ENCODE measurements at regions not wholly inside any gene's neighbourhood (a gene's known extent, or its start where the extent isn't known, plus 50 kb on each side); places are given as distances from the start of the nearest gene placed in this dataset.

DNA sequence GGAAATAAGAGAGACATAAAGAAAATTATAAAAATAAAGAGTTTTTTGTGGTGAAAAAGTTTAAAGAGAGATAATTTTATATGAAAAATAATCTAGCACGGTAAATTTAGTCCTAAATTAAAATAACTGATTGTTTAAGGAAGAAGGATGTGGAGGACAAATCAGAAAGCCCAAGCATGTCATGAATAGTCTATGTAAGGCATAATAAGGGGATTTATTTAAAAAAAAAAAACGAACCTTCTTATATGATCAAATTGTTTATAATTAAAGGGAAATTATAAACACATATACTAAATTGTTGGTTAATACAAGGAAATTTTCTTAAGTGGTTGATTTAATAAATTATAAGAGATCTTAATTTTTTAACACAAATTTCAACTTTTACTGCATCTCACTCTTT lies 551.8 kb upstream of the TYRP1 start:
- Histone ChIP-seq H3K4me3 (no peak overlapping the region), H3K27ac (no peak overlapping the region), H3K27me3 (no peaks in the 10 kb centered on the region), H3K36me3 (no peaks in the 10 kb centered on the region), H3K9me3 (no peaks in the 10 kb centered on the region), H3K4me1 (no peaks in the 10 kb centered on the region)
- TF ChIP-seq, protein P1, sequence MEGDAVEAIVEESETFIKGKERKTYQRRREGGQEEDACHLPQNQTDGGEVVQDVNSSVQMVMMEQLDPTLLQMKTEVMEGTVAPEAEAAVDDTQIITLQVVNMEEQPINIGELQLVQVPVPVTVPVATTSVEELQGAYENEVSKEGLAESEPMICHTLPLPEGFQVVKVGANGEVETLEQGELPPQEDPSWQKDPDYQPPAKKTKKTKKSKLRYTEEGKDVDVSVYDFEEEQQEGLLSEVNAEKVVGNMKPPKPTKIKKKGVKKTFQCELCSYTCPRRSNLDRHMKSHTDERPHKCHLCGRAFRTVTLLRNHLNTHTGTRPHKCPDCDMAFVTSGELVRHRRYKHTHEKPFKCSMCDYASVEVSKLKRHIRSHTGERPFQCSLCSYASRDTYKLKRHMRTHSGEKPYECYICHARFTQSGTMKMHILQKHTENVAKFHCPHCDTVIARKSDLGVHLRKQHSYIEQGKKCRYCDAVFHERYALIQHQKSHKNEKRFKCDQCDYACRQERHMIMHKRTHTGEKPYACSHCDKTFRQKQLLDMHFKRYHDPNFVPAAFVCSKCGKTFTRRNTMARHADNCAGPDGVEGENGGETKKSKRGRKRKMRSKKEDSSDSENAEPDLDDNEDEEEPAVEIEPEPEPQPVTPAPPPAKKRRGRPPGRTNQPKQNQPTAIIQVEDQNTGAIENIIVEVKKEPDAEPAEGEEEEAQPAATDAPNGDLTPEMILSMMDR (IDR thresholded peaks at IDR 0.05), result no peak
- no peak for TF ChIP-seq POLR2A (IDR thresholded peaks at IDR 0.05)
- no peak for DNase-seq

GRCh38 chr9:12155401-12156134 lies 537.6 kb upstream of the TYRP1 start:
- Histone ChIP-seq H3K4me1 (no peaks in the 10 kb centered on the region), H3K36me3 (no peaks in the 10 kb centered on the region), H3K9me3 (no peaks in the 10 kb centered on the region), H3K4me3 (no peak overlapping the region), H3K27ac (no peak overlapping the region), H3K27me3 (no peaks in the 10 kb centered on the region)
- DNase-seq, result no peak
- TF ChIP-seq, protein P1 (IDR thresholded peaks at IDR 0.05), result no peak
- TF ChIP-seq POLR2A (IDR thresholded peaks at IDR 0.05), result no peak

- H3K36me3 ChIP-seq, result no peaks in the 10 kb centered on the region
- no peak for TF ChIP-seq POLR2A (IDR thresholded peaks at IDR 0.05)
- TF ChIP-seq, protein P1 (IDR thresholded peaks at IDR 0.05), result no peak
- DNase-seq, result no peak
- no peaks in the 10 kb centered on the region for H3K4me1 ChIP-seq
- no peak overlapping the region for H3K27ac ChIP-seq
- H3K27me3 ChIP-seq, result no peaks in the 10 kb centered on the region
- no peaks in the 10 kb centered on the region for H3K9me3 ChIP-seq
- H3K4me3 ChIP-seq, result no peak overlapping the region
Measured at GRCh38 chr9:12162181-12162815, 530.9 kb upstream of the TYRP1 start.

GRCh38 chr9:12163723-12164458 lies 529.3 kb upstream of the TYRP1 start:
- no peaks in the 10 kb centered on the region for H3K4me1 ChIP-seq
- H3K9me3 ChIP-seq, result no peaks in the 10 kb centered on the region
- H3K27ac ChIP-seq, result no peak overlapping the region
- no peaks in the 10 kb centered on the region for H3K27me3 ChIP-seq
- H3K4me3 ChIP-seq, result no peak overlapping the region
- no peaks in the 10 kb centered on the region for H3K36me3 ChIP-seq
- no peak for TF ChIP-seq POLR2A (IDR thresholded peaks at IDR 0.05)
- TF ChIP-seq, protein P1 (IDR thresholded peaks at IDR 0.05), result no peak
- no peak for DNase-seq

GRCh38 chr9:12166518-12166917 lies 526.7 kb upstream of the TYRP1 start:
- Histone ChIP-seq H3K9me3 (no peaks in the 10 kb centered on the region), H3K4me1 (no peaks in the 10 kb centered on the region), H3K27ac (no peak overlapping the region), H3K36me3 (no peaks in the 10 kb centered on the region), H3K4me3 (no peak overlapping the region), H3K27me3 (no peaks in the 10 kb centered on the region)
- TF ChIP-seq, protein P1 (IDR thresholded peaks at IDR 0.05), result no peak
- TF ChIP-seq POLR2A (IDR thresholded peaks at IDR 0.05), result no peak
- no peak for DNase-seq
